ENCODE measurements at regions not wholly inside any gene's neighbourhood (a gene's known extent, or its start where the extent isn't known, plus 50 kb on each side); places are given as distances from the start of the nearest gene placed in this dataset.
A peak's percentile ranks its signal among the peaks of the same experiment; 100 is the strongest.

DNA sequence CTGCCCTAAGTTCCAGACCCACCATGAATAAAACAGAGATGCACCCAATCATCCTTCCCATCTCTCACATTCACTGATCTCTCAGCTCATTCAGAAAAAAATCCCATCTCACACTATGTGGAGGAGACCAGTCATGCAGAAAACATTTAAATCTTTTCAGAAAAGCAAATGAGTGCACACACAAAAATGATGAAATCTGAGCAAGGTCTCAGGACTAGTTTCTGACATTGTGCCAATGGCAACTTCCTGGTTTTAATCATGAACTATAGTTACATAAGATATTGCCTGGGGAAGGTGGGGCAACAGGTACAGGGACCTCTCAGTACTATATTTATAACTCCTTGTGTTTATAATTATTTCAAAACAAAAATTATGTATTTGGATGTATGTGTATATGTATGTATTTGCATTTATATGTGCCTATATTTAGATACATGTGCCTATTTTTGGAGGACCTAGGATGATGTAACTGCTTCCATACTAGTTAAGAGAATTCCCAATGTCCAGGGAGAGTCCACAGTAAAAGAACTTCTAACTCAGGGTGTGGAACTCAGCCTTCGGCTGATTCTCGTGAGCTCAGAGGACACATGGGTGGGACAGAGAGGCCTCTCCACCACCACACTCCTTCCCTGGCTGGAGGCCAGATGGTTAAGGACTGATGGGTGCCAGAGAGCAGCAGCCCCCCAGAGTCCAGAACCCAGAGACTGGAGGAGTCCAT, 71.7 kb upstream of the MAP3K4 start:
- 96% methylated on average over 2 of the region's 2 CpGs for WGBS
- H3K4me1 ChIP-seq (ENCODE audit: control insufficient read depth in 2 of 2, insufficient read depth in 2 of 2, low read length in 2 of 2), result no peaks in the 10 kb centered on the region
- no peaks in the 10 kb centered on the region for H3K36me3 ChIP-seq (ENCODE audit: control insufficient read depth in 2 of 2, insufficient read depth in 2 of 2, low read length in 1 of 2)
- no peak for DNase-seq (ENCODE audit: low read depth in 6 of 9, low spot score in 9 of 9)
- no peaks in the 10 kb centered on the region for H3K27me3 ChIP-seq (ENCODE audit: control insufficient read depth in 2 of 2, insufficient read depth in 1 of 2, low read length in 1 of 2)
- no peak overlapping the region for H3K4me3 ChIP-seq (ENCODE audit: low read length in 2 of 2)
- no peaks in the 10 kb centered on the region for H3K9me3 ChIP-seq (ENCODE audit: control insufficient read depth in 2 of 2, insufficient read depth in 1 of 2, low read length in 1 of 2)
- no peak overlapping the region for H3K27ac ChIP-seq (ENCODE audit: low read depth in 1 of 2, low read length in 1 of 2)

DNA sequence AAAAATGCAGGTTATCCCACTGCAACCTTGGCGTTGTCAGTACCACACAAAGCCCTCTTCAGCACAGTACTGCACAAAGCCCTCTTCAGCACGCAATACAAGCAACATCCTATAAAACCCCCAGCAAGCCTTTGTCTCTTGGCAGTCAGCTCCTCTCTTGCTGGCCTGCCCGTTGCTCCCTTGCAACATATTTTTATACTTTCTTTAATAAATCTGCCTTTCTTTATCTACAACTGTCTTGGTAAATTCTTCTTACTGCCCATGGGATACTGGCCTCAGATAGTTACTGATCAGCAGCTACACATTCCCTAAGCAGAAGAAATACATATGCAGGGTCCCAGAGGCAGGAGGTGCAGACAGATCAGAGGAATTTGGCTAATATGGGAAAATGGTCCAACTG, 70.5 kb upstream of the MAP3K4 start:
- Histone ChIP-seq H3K36me3 (ENCODE audit: control insufficient read depth in 2 of 2, insufficient read depth in 2 of 2, low read length in 1 of 2) (no peaks in the 10 kb centered on the region), H3K27me3 (ENCODE audit: control insufficient read depth in 2 of 2, insufficient read depth in 1 of 2, low read length in 1 of 2) (no peaks in the 10 kb centered on the region), H3K4me3 (ENCODE audit: low read length in 2 of 2) (no peak overlapping the region), H3K27ac (ENCODE audit: low read depth in 1 of 2, low read length in 1 of 2) (no peak overlapping the region), H3K9me3 (ENCODE audit: control insufficient read depth in 2 of 2, insufficient read depth in 1 of 2, low read length in 1 of 2) (no peaks in the 10 kb centered on the region), H3K4me1 (ENCODE audit: control insufficient read depth in 2 of 2, insufficient read depth in 2 of 2, low read length in 2 of 2) (no peaks in the 10 kb centered on the region)
- no peak for DNase-seq (ENCODE audit: low read depth in 6 of 9, low spot score in 9 of 9)
- 96% methylated on average over 3 of the region's 3 CpGs for WGBS

DNA sequence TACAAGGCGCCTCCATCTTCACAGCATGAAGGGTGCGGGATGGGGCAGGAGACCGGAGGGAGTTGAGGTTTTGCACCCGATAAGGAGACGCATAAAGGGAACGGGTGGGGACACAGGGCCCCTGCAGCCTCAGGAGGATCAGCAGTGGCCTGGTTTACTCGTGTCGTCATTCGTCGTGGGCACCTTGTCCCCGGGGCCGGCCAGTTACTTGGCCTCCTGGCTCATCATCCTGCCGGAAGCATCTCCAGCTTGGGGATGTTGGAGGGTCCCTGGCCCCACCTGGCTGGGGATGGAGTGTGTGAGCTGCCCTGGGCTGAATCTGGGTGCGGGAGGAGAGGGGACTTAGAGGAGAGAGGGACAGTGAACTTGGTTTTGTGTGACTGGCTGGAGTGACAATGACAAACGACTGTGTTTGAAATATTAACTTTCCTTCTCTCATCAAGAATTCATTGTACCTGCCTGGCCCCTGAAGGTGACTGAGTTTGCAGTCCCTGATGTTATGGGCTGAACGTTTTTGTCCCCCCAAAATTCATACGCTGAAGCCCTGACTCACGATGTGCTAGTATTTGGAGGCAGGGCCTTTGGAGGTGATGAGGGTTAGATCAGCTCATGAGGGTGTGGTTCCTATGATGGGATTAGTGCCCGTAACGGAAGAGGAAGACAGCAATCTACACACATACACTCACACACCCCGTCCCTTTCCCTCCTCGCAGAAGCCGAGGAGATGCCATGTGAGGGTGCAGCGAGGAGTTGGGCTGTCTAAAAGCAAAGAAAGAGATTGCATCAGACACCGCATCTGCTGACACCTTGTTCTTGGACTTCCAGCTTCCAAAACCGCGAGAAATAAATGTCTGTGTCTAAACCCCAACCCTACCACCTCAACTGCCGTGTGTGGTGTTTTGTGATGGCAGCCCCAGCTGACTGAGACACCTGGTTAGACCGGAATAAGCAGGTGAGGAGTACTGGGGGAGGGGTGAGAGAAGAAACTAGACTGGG, 65.0 kb upstream of the MAP3K4 start:
- 88% methylated on average over 29 of the region's 29 CpGs for WGBS
- DNase-seq (ENCODE audit: low read depth in 6 of 9, low spot score in 9 of 9), result no peak
- H3K27me3 ChIP-seq (ENCODE audit: control insufficient read depth in 2 of 2, insufficient read depth in 1 of 2, low read length in 1 of 2), result peaks cover 5 to 16% of the 10 kb centered on the region in 2 donors
- no peaks in the 10 kb centered on the region for H3K9me3 ChIP-seq (ENCODE audit: control insufficient read depth in 2 of 2, insufficient read depth in 1 of 2, low read length in 1 of 2)
- no peaks in the 10 kb centered on the region for H3K4me1 ChIP-seq (ENCODE audit: control insufficient read depth in 2 of 2, insufficient read depth in 2 of 2, low read length in 2 of 2)
- H3K36me3 ChIP-seq (ENCODE audit: control insufficient read depth in 2 of 2, insufficient read depth in 2 of 2, low read length in 1 of 2), result no peaks in the 10 kb centered on the region
- H3K4me3 ChIP-seq (ENCODE audit: low read length in 2 of 2), result no peak overlapping the region
- H3K27ac ChIP-seq (ENCODE audit: low read depth in 1 of 2, low read length in 1 of 2), result no peak overlapping the region

DNA sequence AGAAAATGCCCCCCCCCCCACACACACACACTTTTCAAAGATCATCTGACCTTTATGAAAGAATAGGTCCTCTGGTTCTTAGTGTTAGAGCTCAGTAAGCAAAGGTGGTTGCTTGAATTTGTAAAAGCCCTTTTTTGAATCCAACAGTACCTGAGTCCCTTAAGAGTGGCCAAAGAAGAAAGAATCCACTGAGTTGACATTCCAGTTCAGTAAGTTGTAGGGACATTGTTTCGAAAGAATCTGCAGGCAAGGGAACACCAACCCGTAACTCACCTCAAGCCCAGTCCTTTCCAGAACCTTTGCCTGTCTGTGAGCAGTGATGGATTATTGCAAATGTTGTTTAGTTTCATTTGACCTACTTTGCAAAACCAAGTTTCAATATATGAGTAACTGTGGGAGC, 64.2 kb upstream of the MAP3K4 start:
- no peak for DNase-seq (ENCODE audit: low read depth in 6 of 9, low spot score in 9 of 9)
- 91% methylated on average over 2 of the region's 2 CpGs for WGBS
- H3K36me3 ChIP-seq (ENCODE audit: control insufficient read depth in 2 of 2, insufficient read depth in 2 of 2, low read length in 1 of 2), result no peaks in the 10 kb centered on the region
- H3K4me1 ChIP-seq (ENCODE audit: control insufficient read depth in 2 of 2, insufficient read depth in 2 of 2, low read length in 2 of 2), result no peaks in the 10 kb centered on the region
- no peak overlapping the region for H3K27ac ChIP-seq (ENCODE audit: low read depth in 1 of 2, low read length in 1 of 2)
- no peaks in the 10 kb centered on the region for H3K9me3 ChIP-seq (ENCODE audit: control insufficient read depth in 2 of 2, insufficient read depth in 1 of 2, low read length in 1 of 2)
- no peak overlapping the region for H3K4me3 ChIP-seq (ENCODE audit: low read length in 2 of 2)
- peaks cover 6 to 17% of the 10 kb centered on the region in 2 donors for H3K27me3 ChIP-seq (ENCODE audit: control insufficient read depth in 2 of 2, insufficient read depth in 1 of 2, low read length in 1 of 2)

DNA sequence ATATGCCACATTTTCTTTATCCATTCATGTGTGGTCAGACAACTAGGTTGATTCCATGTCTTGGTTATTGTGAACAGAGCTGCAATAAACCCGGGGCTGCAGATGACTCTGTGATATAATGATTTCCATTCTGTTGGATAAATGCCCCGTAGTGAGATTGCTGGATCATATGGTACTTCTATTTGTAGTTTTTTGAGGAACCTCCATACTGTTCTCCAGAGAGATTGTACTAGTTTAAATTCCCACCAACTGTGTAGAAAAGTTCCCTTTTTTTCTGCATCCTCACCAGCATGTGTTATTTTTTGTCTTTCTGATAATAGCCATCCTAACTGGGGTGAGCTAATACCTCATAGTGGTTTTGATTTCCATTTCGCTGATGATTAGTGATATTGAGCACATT, 62.2 kb upstream of the MAP3K4 start:
- H3K27me3 ChIP-seq (ENCODE audit: control insufficient read depth in 2 of 2, insufficient read depth in 1 of 2, low read length in 1 of 2), result peaks cover 6 to 18% of the 10 kb centered on the region in 2 donors
- H3K4me3 ChIP-seq (ENCODE audit: low read length in 2 of 2), result no peak overlapping the region
- H3K27ac ChIP-seq (ENCODE audit: low read depth in 1 of 2, low read length in 1 of 2), result no peak overlapping the region
- no peaks in the 10 kb centered on the region for H3K9me3 ChIP-seq (ENCODE audit: control insufficient read depth in 2 of 2, insufficient read depth in 1 of 2, low read length in 1 of 2)
- H3K36me3 ChIP-seq (ENCODE audit: control insufficient read depth in 2 of 2, insufficient read depth in 2 of 2, low read length in 1 of 2), result no peaks in the 10 kb centered on the region
- DNase-seq (ENCODE audit: low read depth in 6 of 9, low spot score in 9 of 9), result no peak
- no peaks in the 10 kb centered on the region for H3K4me1 ChIP-seq (ENCODE audit: control insufficient read depth in 2 of 2, insufficient read depth in 2 of 2, low read length in 2 of 2)
- 90% methylated on average over 3 of the region's 3 CpGs for WGBS

DNA sequence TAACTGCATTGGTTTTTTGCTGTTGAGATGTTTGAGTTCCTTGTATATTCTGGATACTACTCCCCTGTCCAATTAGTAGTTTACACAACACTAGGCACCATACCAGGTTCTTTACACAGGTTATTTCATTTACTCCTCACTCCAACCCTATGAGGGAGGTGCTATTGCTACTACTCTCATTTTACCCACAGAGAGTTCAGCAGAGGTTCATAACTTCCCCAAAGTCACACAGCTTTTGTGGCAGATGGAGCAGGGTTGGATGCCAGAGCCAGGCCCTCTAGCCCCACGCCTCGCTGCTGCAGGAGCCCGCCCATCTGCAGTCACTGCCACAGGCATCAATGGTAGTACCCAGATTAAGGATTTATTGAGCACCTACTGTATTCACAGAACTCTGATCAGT, 61.7 kb upstream of the MAP3K4 start:
- H3K27ac ChIP-seq (ENCODE audit: low read depth in 1 of 2, low read length in 1 of 2), result no peak overlapping the region
- H3K4me3 ChIP-seq (ENCODE audit: low read length in 2 of 2), result no peak overlapping the region
- no peaks in the 10 kb centered on the region for H3K9me3 ChIP-seq (ENCODE audit: control insufficient read depth in 2 of 2, insufficient read depth in 1 of 2, low read length in 1 of 2)
- DNase-seq (ENCODE audit: low read depth in 6 of 9, low spot score in 9 of 9), result no peak
- H3K4me1 ChIP-seq (ENCODE audit: control insufficient read depth in 2 of 2, insufficient read depth in 2 of 2, low read length in 2 of 2), result no peaks in the 10 kb centered on the region
- peaks cover 6 to 18% of the 10 kb centered on the region in 2 donors for H3K27me3 ChIP-seq (ENCODE audit: control insufficient read depth in 2 of 2, insufficient read depth in 1 of 2, low read length in 1 of 2)
- WGBS, result 96% methylated on average over 3 of the region's 3 CpGs
- no peaks in the 10 kb centered on the region for H3K36me3 ChIP-seq (ENCODE audit: control insufficient read depth in 2 of 2, insufficient read depth in 2 of 2, low read length in 1 of 2)

DNA sequence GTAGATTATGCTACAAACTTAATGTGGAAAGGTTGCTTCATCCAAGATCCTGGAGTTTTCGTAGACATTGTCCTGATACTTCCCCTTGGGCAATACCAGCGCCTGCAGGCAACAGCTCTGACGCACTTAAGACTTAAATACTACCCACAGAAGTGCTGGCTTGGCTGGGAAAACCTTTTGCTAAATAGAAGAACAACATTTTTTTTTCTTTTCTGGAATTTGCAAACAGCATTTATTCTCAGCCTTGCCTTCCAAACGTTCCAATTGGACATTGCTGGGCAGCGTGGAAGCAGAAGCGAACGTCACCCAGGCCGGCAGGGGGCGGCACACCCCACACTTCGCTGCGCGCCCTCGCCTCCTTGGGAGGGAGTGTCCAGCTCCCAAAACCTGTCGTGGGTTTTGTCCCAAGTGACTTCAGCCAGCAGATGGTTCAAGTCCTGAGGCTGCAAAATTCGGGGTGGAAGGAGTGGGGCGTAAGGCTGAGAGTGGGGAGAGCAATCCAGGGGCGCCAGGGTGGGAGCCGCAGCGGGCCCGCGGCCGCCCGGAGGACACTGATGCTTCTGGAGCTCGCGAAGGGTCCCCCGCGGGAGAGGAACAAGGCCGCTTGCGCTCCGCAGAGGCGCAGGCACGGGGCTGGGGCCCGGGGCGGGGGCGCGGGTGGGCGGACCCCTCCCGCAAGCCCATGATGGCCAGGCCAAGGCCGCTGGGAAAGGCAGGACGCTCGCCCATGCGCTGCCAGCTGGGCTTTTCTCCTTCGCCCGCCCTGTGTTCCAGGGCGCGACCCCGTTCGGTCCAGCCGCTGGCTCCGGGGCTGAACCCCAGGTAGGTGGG, 60.8 kb upstream of the MAP3K4 start:
- peaks cover 6 to 18% of the 10 kb centered on the region in 2 donors for H3K27me3 ChIP-seq (ENCODE audit: control insufficient read depth in 2 of 2, insufficient read depth in 1 of 2, low read length in 1 of 2)
- no peaks in the 10 kb centered on the region for H3K4me1 ChIP-seq (ENCODE audit: control insufficient read depth in 2 of 2, insufficient read depth in 2 of 2, low read length in 2 of 2)
- no peaks in the 10 kb centered on the region for H3K36me3 ChIP-seq (ENCODE audit: control insufficient read depth in 2 of 2, insufficient read depth in 2 of 2, low read length in 1 of 2)
- no peaks in the 10 kb centered on the region for H3K9me3 ChIP-seq (ENCODE audit: control insufficient read depth in 2 of 2, insufficient read depth in 1 of 2, low read length in 1 of 2)
- WGBS, result 5% methylated on average over 50 of the region's 50 CpGs
- H3K27ac ChIP-seq (ENCODE audit: low read depth in 1 of 2, low read length in 1 of 2), result no peak overlapping the region
- H3K4me3 ChIP-seq (ENCODE audit: low read length in 2 of 2), result no peak overlapping the region
- peak in 8 of 9 donors; percentile 1 to 43 (median 16) for DNase-seq (ENCODE audit: low read depth in 6 of 9, low spot score in 9 of 9)

DNA sequence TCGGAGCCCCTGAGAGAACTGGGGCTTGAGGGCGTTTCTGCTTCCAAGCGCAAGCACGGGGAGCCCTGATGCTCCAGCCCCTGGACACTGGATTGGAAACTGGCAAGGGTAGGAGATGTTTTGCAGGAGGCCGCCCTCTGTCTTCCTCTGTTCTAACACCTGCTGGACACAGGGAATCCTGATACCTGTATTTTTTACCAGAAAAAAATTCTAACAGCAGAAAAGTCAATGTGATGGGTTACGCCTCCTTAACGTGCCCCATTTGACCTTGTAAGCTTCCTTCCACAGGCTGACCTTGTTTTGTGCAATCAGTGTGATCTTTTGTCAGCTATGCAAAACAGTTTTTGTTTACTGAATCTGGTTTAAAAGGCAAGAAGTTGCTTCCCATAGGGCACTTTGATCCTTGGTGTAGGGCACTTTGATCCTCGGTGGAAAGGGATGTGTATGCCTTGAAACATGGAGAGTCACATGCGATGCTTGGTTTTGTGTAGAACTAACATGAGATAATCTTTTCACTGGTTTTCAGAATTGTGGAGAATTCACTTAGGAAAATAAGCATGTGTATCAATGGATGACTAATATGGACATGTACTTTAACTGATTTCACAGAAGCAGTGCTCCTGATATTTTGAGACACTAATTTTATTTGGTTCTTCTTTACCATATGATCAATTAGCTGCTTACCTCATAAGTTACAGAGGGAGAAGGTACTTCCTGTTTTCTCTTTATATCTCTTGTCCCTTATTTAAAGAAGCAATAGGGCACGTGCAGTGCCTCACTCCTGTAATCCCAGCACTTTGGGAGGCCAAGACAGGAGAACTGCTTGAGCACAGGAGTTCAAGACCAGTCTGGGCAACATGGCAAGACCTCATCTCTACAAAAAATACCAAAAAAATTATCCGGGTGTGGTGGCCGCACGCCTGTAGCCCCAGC, 59.9 kb upstream of the MAP3K4 start:
- H3K9me3 ChIP-seq (ENCODE audit: control insufficient read depth in 2 of 2, insufficient read depth in 1 of 2, low read length in 1 of 2), result no peaks in the 10 kb centered on the region
- no peak for DNase-seq (ENCODE audit: low read depth in 6 of 9, low spot score in 9 of 9)
- no peaks in the 10 kb centered on the region for H3K36me3 ChIP-seq (ENCODE audit: control insufficient read depth in 2 of 2, insufficient read depth in 2 of 2, low read length in 1 of 2)
- H3K4me3 ChIP-seq (ENCODE audit: low read length in 2 of 2), result no peak overlapping the region
- 48% methylated on average over 13 of the region's 13 CpGs for WGBS
- H3K27me3 ChIP-seq (ENCODE audit: control insufficient read depth in 2 of 2, insufficient read depth in 1 of 2, low read length in 1 of 2), result peaks cover 6 to 18% of the 10 kb centered on the region in 2 donors
- no peaks in the 10 kb centered on the region for H3K4me1 ChIP-seq (ENCODE audit: control insufficient read depth in 2 of 2, insufficient read depth in 2 of 2, low read length in 2 of 2)
- H3K27ac ChIP-seq (ENCODE audit: low read depth in 1 of 2, low read length in 1 of 2), result no peak overlapping the region
